Stimulated activated CD8-positive, alpha-beta memory T cell treated with anti-CD3 and anti-CD28 coated beads, Interleukin-7, amount 100 ng/mL, for 4 hours (primary cell): ENCODE measurements at regions not wholly inside any gene's neighbourhood (a gene's known extent, or its start where the extent isn't known, plus 50 kb on each side); places are given as distances from the start of the nearest gene placed in this dataset.

Experiments used
- DNase-seq, 2 donors: peaks; one replicate each; pipeline ENCODE4 v3.0.0-alpha.2; 2020; ENCODE audit warnings: low read depth in 2 of 2

GRCh38 chr3:181859518-181859917, 147.8 kb downstream of the SOX2 start:
- no peak for DNase-seq

- no peak for DNase-seq
These were observed 148.5 kb downstream of the SOX2 start for GRCh38 chr3:181860235-181860634.

- no peak for DNase-seq
These were observed 150.8 kb downstream of the SOX2 start for GRCh38 chr3:181862502-181862901.

- DNase-seq: no peak
These were observed 156.9 kb downstream of the SOX2 start for GRCh38 chr3:181868576-181869082.

GRCh38 chr3:181872887-181873286, 161.2 kb downstream of the SOX2 start:
- no peak for DNase-seq

GRCh38 chr3:181879926-181880325, 168.2 kb downstream of the SOX2 start:
- no peak for DNase-seq

- DNase-seq: no peak
These were observed 168.6 kb downstream of the SOX2 start for GRCh38 chr3:181880331-181880730.

- no peak for DNase-seq
These were observed 170.0 kb downstream of the SOX2 start for GRCh38 chr3:181881749-181882148.

GRCh38 chr3:181885868-181886630, 174.3 kb downstream of the SOX2 start:
- no peak for DNase-seq

GRCh38 chr3:181886676-181887075, 175.0 kb downstream of the SOX2 start:
- DNase-seq: no peak

- DNase-seq: no peak
These were observed 176.0 kb downstream of the SOX2 start for GRCh38 chr3:181887685-181888084.

GRCh38 chr3:181888234-181888633, 176.5 kb downstream of the SOX2 start:
- no peak for DNase-seq

GRCh38 chr3:181892848-181893247, 181.1 kb downstream of the SOX2 start:
- DNase-seq: no peak

GRCh38 chr3:181896605-181897004, 184.9 kb downstream of the SOX2 start:
- no peak for DNase-seq

GRCh38 chr3:181899702-181900101, 188.0 kb downstream of the SOX2 start:
- DNase-seq: no peak

GRCh38 chr3:181901626-181902025, 189.9 kb downstream of the SOX2 start:
- DNase-seq: no peak

- DNase-seq: no peak
These were observed 194.6 kb downstream of the SOX2 start for GRCh38 chr3:181906338-181906737.

GRCh38 chr3:181909241-181909640, 197.5 kb downstream of the SOX2 start:
- DNase-seq: no peak

- no peak for DNase-seq
These were observed 200.7 kb downstream of the SOX2 start for GRCh38 chr3:181912384-181912783.

- no peak for DNase-seq
These were observed 201.5 kb downstream of the SOX2 start for GRCh38 chr3:181913254-181913653.

GRCh38 chr3:181915551-181915950, 203.8 kb downstream of the SOX2 start:
- DNase-seq: no peak

- DNase-seq: no peak
These were observed 204.3 kb downstream of the SOX2 start for GRCh38 chr3:181916013-181916412.

- no peak for DNase-seq
These were observed 205.3 kb downstream of the SOX2 start for GRCh38 chr3:181917027-181917426.

- no peak for DNase-seq
These were observed 207.7 kb downstream of the SOX2 start for GRCh38 chr3:181919375-181919774.
